ENCODE measurements at regions not wholly inside any gene's neighbourhood (a gene's known extent, or its start where the extent isn't known, plus 50 kb on each side); places are given as distances from the start of the nearest gene placed in this dataset.

GRCh38 chr3:115525731-115526130, 97.6 kb upstream of the GAP43 start:
- TF ChIP-seq, protein P1, sequence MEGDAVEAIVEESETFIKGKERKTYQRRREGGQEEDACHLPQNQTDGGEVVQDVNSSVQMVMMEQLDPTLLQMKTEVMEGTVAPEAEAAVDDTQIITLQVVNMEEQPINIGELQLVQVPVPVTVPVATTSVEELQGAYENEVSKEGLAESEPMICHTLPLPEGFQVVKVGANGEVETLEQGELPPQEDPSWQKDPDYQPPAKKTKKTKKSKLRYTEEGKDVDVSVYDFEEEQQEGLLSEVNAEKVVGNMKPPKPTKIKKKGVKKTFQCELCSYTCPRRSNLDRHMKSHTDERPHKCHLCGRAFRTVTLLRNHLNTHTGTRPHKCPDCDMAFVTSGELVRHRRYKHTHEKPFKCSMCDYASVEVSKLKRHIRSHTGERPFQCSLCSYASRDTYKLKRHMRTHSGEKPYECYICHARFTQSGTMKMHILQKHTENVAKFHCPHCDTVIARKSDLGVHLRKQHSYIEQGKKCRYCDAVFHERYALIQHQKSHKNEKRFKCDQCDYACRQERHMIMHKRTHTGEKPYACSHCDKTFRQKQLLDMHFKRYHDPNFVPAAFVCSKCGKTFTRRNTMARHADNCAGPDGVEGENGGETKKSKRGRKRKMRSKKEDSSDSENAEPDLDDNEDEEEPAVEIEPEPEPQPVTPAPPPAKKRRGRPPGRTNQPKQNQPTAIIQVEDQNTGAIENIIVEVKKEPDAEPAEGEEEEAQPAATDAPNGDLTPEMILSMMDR (conservative IDR thresholded peaks at IDR 0.05; ENCODE audit: low read depth, low read length) = no peak
- TF ChIP-seq EZH2 (IDR thresholded peaks at IDR 0.05; ENCODE audit: borderline replicate concordance, low read depth, low read length, poor library complexity, severe bottlenecking) = no peak

Data from A673 (cell line).